Adrenal gland (tissue), 5 donors: ENCODE measurements at regions not wholly inside any gene's neighbourhood (a gene's known extent, or its start where the extent isn't known, plus 50 kb on each side); places are given as distances from the start of the nearest gene placed in this dataset.

ENCODE experiments used
- CTCF ChIP-seq, 6 experiments: fragments of 450-650 bp in 4 of 6; fragments of 200-600 bp in 2 of 6; sonication (generic) in 1 of 6; IDR thresholded peaks; 1 replicate in 5 of 6; 2 replicates in 1 of 6; pipeline versions ENCODE4 v1.5.1 to v1.8.0; 2016 to 2021; ENCODE audit warnings: antibody characterized with exemption in 6 of 6, mild to moderate bottlenecking in 2 of 6, moderate library complexity in 1 of 6
- POLR2A ChIP-seq, 2 donors: fragments of 450-650 bp; IDR thresholded peaks; one replicate each; pipeline ENCODE4 v1.6.1; 2017; ENCODE audit warnings: antibody characterized with exemption in 2 of 2, mild to moderate bottlenecking in 2 of 2, moderate library complexity in 1 of 2
- donor health status: DM: no; HTN: no; CAD: no.

DNA sequence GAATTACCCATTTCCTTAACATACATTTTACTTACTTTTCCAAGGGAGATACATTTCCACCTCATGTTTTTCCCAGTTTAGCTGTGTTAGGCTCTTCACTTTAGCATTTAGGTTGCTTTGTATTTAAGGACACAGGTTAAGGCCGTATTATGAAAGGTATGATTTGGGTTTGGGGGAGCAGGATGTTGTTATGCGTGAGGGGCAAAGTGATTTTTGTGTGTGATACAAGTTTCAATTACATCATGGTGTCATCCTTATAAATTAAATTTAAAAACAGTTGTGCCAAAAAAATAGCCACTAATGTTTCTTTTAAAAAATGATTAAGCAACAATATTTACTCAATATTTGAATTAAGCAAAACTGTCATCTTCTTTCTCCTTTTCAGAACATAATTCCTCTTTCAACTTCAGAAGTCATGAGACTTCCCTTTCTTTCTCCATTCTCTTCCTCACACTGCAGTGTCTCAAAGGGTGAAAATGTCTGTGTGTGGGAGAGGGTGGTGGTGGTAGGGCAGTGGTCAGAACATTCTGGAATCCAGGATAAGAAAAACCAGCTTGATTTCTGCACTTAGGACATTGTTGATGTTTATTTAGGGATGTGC, 126.2 kb downstream of the KCNRG start:
- no peak for TF ChIP-seq CTCF (IDR thresholded peaks at IDR 0.05)
- TF ChIP-seq POLR2A (IDR thresholded peaks at IDR 0.05) = no peak
